ENCODE measurements at regions not wholly inside any gene's neighbourhood (a gene's known extent, or its start where the extent isn't known, plus 50 kb on each side); places are given as distances from the start of the nearest gene placed in this dataset.

GRCh38 chr16:54204756-54205155 lies 81.8 kb downstream of the IRX3 start:
- TF ChIP-seq, protein P1, sequence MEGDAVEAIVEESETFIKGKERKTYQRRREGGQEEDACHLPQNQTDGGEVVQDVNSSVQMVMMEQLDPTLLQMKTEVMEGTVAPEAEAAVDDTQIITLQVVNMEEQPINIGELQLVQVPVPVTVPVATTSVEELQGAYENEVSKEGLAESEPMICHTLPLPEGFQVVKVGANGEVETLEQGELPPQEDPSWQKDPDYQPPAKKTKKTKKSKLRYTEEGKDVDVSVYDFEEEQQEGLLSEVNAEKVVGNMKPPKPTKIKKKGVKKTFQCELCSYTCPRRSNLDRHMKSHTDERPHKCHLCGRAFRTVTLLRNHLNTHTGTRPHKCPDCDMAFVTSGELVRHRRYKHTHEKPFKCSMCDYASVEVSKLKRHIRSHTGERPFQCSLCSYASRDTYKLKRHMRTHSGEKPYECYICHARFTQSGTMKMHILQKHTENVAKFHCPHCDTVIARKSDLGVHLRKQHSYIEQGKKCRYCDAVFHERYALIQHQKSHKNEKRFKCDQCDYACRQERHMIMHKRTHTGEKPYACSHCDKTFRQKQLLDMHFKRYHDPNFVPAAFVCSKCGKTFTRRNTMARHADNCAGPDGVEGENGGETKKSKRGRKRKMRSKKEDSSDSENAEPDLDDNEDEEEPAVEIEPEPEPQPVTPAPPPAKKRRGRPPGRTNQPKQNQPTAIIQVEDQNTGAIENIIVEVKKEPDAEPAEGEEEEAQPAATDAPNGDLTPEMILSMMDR (IDR thresholded peaks at IDR 0.05), result no peak
- no peak for TF ChIP-seq POLR2A (IDR thresholded peaks at IDR 0.05)
- no peak for TF ChIP-seq EP300 (IDR thresholded peaks at IDR 0.05)

All from tibial nerve (tissue), 4 donors.